ENCODE measurements at regions not wholly inside any gene's neighbourhood (a gene's known extent, or its start where the extent isn't known, plus 50 kb on each side); places are given as distances from the start of the nearest gene placed in this dataset.

- peaks cover 0 to 12% (median 5%) of the 10 kb centered on the region in 10 experiments; a peak in 6 of 20 replicates for H3K4me1 ChIP-seq
- no peaks in the 10 kb centered on the region for H3K9me3 ChIP-seq (replicated peaks in 1 of 11)
- H3K27ac ChIP-seq: no peak overlapping the region
Measured at GRCh38 chr22:27456696-27457503, 344.7 kb downstream of the MN1 start.

DNA sequence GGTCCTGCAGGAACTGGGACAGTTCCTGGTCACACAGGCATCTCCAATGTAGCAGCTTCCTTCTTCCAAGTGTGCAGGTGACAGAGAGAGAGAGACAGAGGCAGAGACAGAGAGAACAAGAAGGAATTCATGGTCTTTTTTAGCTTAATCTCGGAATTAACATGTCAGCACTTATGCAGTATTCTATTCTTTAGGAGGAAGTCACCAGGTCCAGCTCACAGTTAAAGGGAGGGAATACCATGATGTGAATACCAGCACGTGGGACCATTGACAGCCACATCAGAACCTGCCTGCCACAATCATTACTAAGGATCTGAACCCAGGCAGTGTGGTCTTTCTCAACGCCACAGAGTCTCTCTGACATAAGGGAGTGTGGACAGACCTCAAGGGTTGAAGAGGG, 341.6 kb downstream of the MN1 start:
- Histone ChIP-seq H4K20me1 (no peaks in the 10 kb centered on the region; a peak in 1 of 22 replicates), H3K4me3 (no peak overlapping the region), H3K4me2 (no peak overlapping the region)

More at GRCh38 chr22:27456696-27457503, 344.7 kb downstream of the MN1 start:
- peak overlapping the region in 2 of 11 experiments; percentile 37 to 41; a peak in 2 of 22 replicates for H3K4me2 ChIP-seq
- no peak for TF ChIP-seq Cebpa-rat (IDR thresholded peaks at IDR 0.05)
- H3K4me3 ChIP-seq: no peak overlapping the region
- H3K9ac ChIP-seq: no peak overlapping the region
- no peaks in the 10 kb centered on the region for H3K36me3 ChIP-seq
- no peaks in the 10 kb centered on the region; a peak in 1 of 22 replicates for H4K20me1 ChIP-seq
- H3K27me3 ChIP-seq: no peaks in the 10 kb centered on the region

GRCh38 chr22:27460591-27461347, 340.8 kb downstream of the MN1 start:
- Histone ChIP-seq H3K4me2 (no peak overlapping the region), H3K27ac (no peak overlapping the region), H3K27me3 (no peaks in the 10 kb centered on the region), H3K4me1 (peaks cover 0 to 12% (median 5%) of the 10 kb centered on the region in 10 experiments; a peak in 6 of 20 replicates), H3K9me3 (replicated peaks in 1 of 11) (no peaks in the 10 kb centered on the region), H3K36me3 (no peaks in the 10 kb centered on the region), H3K4me3 (no peak overlapping the region), H4K20me1 (no peaks in the 10 kb centered on the region; a peak in 1 of 22 replicates), H3K9ac (no peak overlapping the region)
- TF ChIP-seq Cebpa-rat (IDR thresholded peaks at IDR 0.05): no peak

More for the DNA sequence above, 341.6 kb downstream of the MN1 start:
- H3K4me1 ChIP-seq: peaks cover 0 to 12% (median 5%) of the 10 kb centered on the region in 10 experiments; a peak in 6 of 20 replicates
- no peak overlapping the region for H3K9ac ChIP-seq
- no peak overlapping the region for H3K27ac ChIP-seq
- no peaks in the 10 kb centered on the region for H3K27me3 ChIP-seq
- TF ChIP-seq Cebpa-rat (IDR thresholded peaks at IDR 0.05): no peak
- H3K9me3 ChIP-seq (replicated peaks in 1 of 11): no peaks in the 10 kb centered on the region
- H3K36me3 ChIP-seq: no peaks in the 10 kb centered on the region

GRCh38 chr22:27461470-27461869, 340.1 kb downstream of the MN1 start:
- H3K9me3 ChIP-seq (replicated peaks in 1 of 11): no peaks in the 10 kb centered on the region
- no peak overlapping the region for H3K4me3 ChIP-seq
- H3K27me3 ChIP-seq: no peaks in the 10 kb centered on the region
- H3K36me3 ChIP-seq: no peaks in the 10 kb centered on the region
- no peak for TF ChIP-seq Cebpa-rat (IDR thresholded peaks at IDR 0.05)
- no peak overlapping the region for H3K4me2 ChIP-seq
- no peaks in the 10 kb centered on the region; a peak in 1 of 22 replicates for H4K20me1 ChIP-seq
- peaks cover 0 to 12% (median 5%) of the 10 kb centered on the region in 10 experiments; a peak in 6 of 20 replicates for H3K4me1 ChIP-seq
- no peak overlapping the region for H3K9ac ChIP-seq
- no peak overlapping the region for H3K27ac ChIP-seq

DNA sequence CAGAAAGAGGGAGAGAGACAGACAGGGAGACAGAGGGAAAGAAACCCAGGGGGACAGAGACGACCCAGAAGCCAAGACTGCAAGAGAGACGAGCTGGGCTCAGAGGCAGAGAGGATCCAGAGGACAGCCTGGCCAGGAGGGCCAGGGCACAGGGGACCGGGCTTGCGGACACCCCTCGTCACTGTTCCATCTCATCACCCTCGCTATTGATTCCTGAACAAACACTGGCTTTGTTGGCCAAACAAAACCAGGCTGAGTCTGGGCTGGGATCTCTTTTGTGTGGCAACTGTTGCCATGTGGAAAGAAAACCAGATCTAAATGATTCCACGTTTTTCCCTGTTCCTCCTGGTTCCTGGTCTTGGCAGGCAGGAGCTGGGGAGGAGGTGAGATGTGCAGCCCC, 339.4 kb downstream of the MN1 start:
- Histone ChIP-seq H3K9me3 (replicated peaks in 1 of 11) (no peaks in the 10 kb centered on the region), H4K20me1 (no peaks in the 10 kb centered on the region; a peak in 1 of 22 replicates), H3K4me2 (no peak overlapping the region), H3K4me1 (peaks cover 0 to 12% (median 5%) of the 10 kb centered on the region in 10 experiments; a peak in 6 of 20 replicates), H3K27ac (no peak overlapping the region), H3K36me3 (no peaks in the 10 kb centered on the region), H3K9ac (no peak overlapping the region), H3K27me3 (no peaks in the 10 kb centered on the region), H3K4me3 (no peak overlapping the region)
- no peak for TF ChIP-seq Cebpa-rat (IDR thresholded peaks at IDR 0.05)

DNA sequence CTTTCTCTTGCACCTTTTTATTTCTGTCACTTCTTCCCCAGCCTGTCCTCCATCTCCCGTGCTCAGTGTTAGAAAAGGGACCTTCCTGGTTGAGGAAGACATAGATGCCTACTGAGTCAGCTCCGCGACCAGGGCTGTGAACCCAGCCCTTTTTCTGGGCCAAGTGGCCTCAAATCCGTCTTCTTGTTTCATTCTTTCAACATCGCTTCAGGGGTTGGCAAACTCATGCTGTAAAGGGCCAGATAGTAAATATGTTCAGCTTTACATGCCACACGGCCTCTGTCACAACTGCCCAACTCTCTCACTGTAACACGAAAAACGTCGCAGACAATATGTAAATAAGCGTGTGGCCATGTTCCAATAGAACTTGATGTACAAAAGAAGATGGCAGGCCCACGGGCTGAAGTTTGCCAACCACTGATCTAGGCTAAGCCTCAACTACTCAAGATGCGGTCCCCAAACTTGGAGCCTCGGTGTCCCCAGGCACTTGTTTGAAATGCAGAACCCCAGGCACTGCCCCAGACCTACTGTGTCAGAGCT, 338.4 kb downstream of the MN1 start:
- no peaks in the 10 kb centered on the region for H3K27me3 ChIP-seq
- H3K27ac ChIP-seq: no peak overlapping the region
- H3K9ac ChIP-seq: no peak overlapping the region
- H3K4me2 ChIP-seq: no peak overlapping the region
- H4K20me1 ChIP-seq: no peaks in the 10 kb centered on the region; a peak in 1 of 22 replicates
- H3K9me3 ChIP-seq (replicated peaks in 1 of 11): no peaks in the 10 kb centered on the region
- H3K4me3 ChIP-seq: no peak overlapping the region
- peaks cover 0 to 4% (median 0%) of the 10 kb centered on the region in 10 experiments; a peak in 1 of 20 replicates for H3K4me1 ChIP-seq
- H3K36me3 ChIP-seq: no peaks in the 10 kb centered on the region
- no peak for TF ChIP-seq Cebpa-rat (IDR thresholded peaks at IDR 0.05)

DNA sequence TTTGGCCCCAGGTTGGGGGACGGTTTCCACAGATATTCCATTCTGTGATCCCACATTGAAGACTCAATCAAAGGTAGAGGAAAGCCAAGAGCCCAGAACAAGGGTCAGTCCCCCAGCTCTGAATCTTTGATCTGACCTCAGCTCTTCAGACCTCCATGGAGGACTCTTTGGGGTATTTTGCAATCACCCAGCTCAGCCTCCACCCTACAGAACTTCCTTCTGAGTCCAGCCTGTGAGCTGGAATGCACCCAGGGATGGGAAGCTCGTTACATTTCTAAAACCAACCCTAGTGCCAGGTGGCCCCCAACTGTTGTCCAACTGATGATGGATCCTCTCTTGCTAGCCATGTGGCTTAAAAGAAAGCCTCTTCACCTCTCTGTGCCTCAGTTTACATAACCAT, 335.3 kb downstream of the MN1 start:
- Histone ChIP-seq H3K9ac (no peak overlapping the region), H3K4me3 (no peak overlapping the region), H3K9me3 (replicated peaks in 1 of 11) (no peaks in the 10 kb centered on the region), H4K20me1 (no peaks in the 10 kb centered on the region; a peak in 1 of 22 replicates), H3K27me3 (no peaks in the 10 kb centered on the region), H3K36me3 (no peaks in the 10 kb centered on the region), H3K27ac (no peak overlapping the region), H3K4me1 (no peaks in the 10 kb centered on the region), H3K4me2 (no peak overlapping the region)
- TF ChIP-seq Cebpa-rat (IDR thresholded peaks at IDR 0.05): no peak

DNA sequence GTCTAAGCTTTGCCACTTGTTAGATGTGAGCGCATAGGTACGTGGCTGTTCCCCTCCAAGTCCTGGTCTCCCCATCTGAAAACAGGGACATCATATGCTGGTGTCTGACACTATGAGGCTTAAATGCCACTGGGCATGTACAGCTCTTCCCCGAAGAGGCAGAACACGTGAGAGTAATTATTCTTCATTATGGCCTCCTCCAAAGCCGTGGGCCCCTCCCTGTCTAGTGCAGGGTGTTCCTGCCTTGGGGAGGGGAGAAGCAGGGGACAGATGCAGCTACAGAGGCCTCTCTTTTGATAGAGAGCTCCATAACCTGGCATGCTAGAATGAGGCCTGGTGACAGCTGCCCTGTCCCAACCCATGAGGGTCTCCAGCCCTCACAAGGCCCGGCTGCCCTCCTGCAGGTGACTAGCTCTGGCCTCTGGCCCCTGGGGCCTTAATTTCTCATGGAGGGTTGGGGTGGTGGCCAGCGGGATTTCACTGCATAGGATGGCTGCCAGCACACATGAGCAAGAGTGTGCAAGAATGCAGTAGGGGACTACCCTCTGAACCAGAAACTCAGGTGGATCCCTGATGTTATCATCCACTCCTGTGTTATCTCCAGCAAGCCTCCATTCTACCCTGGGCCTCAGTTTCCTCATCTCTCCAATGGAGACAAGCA, 334.6 kb downstream of the MN1 start:
- Histone ChIP-seq H3K4me1 (no peaks in the 10 kb centered on the region), H3K27me3 (no peaks in the 10 kb centered on the region), H4K20me1 (no peaks in the 10 kb centered on the region; a peak in 1 of 22 replicates), H3K27ac (no peak overlapping the region), H3K9ac (no peak overlapping the region), H3K4me2 (no peak overlapping the region), H3K36me3 (no peaks in the 10 kb centered on the region), H3K4me3 (no peak overlapping the region), H3K9me3 (replicated peaks in 1 of 11) (no peaks in the 10 kb centered on the region)
- TF ChIP-seq Cebpa-rat (IDR thresholded peaks at IDR 0.05): no peak

- H3K27me3 ChIP-seq: no peaks in the 10 kb centered on the region
- no peaks in the 10 kb centered on the region for H3K9me3 ChIP-seq (replicated peaks in 1 of 11)
Measured at GRCh38 chr22:27467711-27468110, 333.8 kb downstream of the MN1 start.

More at GRCh38 chr22:27467711-27468110, 333.8 kb downstream of the MN1 start:
- Histone ChIP-seq H3K9ac (no peak overlapping the region), H3K36me3 (no peaks in the 10 kb centered on the region), H3K4me3 (no peak overlapping the region), H3K27ac (no peak overlapping the region), H3K4me1 (no peaks in the 10 kb centered on the region), H3K4me2 (no peak overlapping the region), H4K20me1 (no peaks in the 10 kb centered on the region; a peak in 1 of 22 replicates)
- TF ChIP-seq Cebpa-rat (IDR thresholded peaks at IDR 0.05): no peak

All from BLaER1 treated with 17β-estradiol and CSF1 and Interleukin-3, amounts not matched to agents 10 nM and 100 nM (cell line).